Fibroblast of lung (primary cell): ENCODE measurements at regions not wholly inside any gene's neighbourhood (a gene's known extent, or its start where the extent isn't known, plus 50 kb on each side); places are given as distances from the start of the nearest gene placed in this dataset.
"Not testable (repeated sequence)": the region's sequence is repeated elsewhere in the genome, so short reads cannot be mapped to it uniquely, and the experiment has no call there.

Source experiments
- DNase-seq, 2 donors: peaks; one replicate each; pipeline versions ENCODE4 v3.0.0 to v3.0.0-alpha.2; 2010; ENCODE audit warnings: low read depth in 2 of 2
- H2AFZ ChIP-seq: 2 replicates; pipeline ENCODE4 v1.5.1; 2012; ENCODE audit warnings: low read length, control low read depth, inconsistent platforms
- H3K27ac ChIP-seq: 2 replicates; pipeline ENCODE4 v1.5.1; 2011; ENCODE audit warnings: low read length, control low read depth; ENCODE audit not compliant: insufficient read depth
- H3K27me3 ChIP-seq: 2 replicates; pipeline ENCODE4 v1.5.1; 2011; ENCODE audit warnings: mild to moderate bottlenecking, low read length; ENCODE audit not compliant: control insufficient read depth, insufficient read depth
- H3K36me3 ChIP-seq: 2 replicates; pipeline ENCODE4 v1.5.1; 2011; ENCODE audit warnings: low read length; ENCODE audit not compliant: control insufficient read depth, insufficient read depth
- H3K4me1 ChIP-seq: 2 replicates; pipeline ENCODE4 v1.5.1; 2011; ENCODE audit warnings: low read length; ENCODE audit not compliant: control insufficient read depth, insufficient read depth; ENCODE audit errors: extremely low read depth
- H3K4me2 ChIP-seq: 2 replicates; pipeline ENCODE4 v1.5.1; 2011; ENCODE audit warnings: low read length, control low read depth; ENCODE audit not compliant: insufficient read depth; ENCODE audit errors: extremely low read depth
- H3K4me3 ChIP-seq, 4 experiments: fragments of 200-600 bp in 1 of 4; sonication (generic) in 1 of 4; replicated peaks in 1 of 4; 2 replicates each; pipeline ENCODE4 v1.5.1; 2011 to 2016; ENCODE audit warnings: low read length in 4 of 4, low read depth in 3 of 4, mild to moderate bottlenecking in 3 of 4, control low read depth in 2 of 4, inconsistent platforms in 1 of 4, mixed read lengths in 1 of 4; ENCODE audit not compliant: insufficient read depth in 1 of 4; ENCODE audit errors: control extremely low read depth in 1 of 4
- H3K79me2 ChIP-seq: 2 replicates; pipeline ENCODE4 v1.5.1; 2012; ENCODE audit warnings: mild to moderate bottlenecking, low read length, inconsistent platforms; ENCODE audit not compliant: control insufficient read depth, insufficient read depth
- H3K9ac ChIP-seq: 2 replicates; pipeline ENCODE4 v1.5.1; 2011; ENCODE audit warnings: mild to moderate bottlenecking, low read length, control low read depth; ENCODE audit not compliant: insufficient read depth
- H3K9me3 ChIP-seq: 2 replicates; pipeline ENCODE4 v1.5.1; 2012; ENCODE audit warnings: low read depth, low read length; ENCODE audit not compliant: control insufficient read depth, insufficient read depth
- H4K20me1 ChIP-seq: 2 replicates; pipeline ENCODE4 v1.5.1; 2011; ENCODE audit warnings: low read length; ENCODE audit not compliant: control insufficient read depth, insufficient read depth; ENCODE audit errors: extremely low read depth
- EZH2 ChIP-seq: IDR thresholded peaks from 2 replicates; pipeline ENCODE4 v1.5.1; 2012; ENCODE audit warnings: low read length, control low read depth, mild to moderate bottlenecking; ENCODE audit errors: missing control alignments
- TF ChIP-seq, protein P1 (sequence below), 2 donors: IDR thresholded peaks in 1 of 2; conservative IDR thresholded peaks in 1 of 2; 1 replicate in 1 of 2; 2 replicates in 1 of 2; pipeline ENCODE4 v1.5.1; 2011 to 2012; ENCODE audit warnings: low read length in 2 of 2, control low read depth in 1 of 2, inconsistent platforms in 1 of 2, low read depth in 1 of 2, mild to moderate bottlenecking in 1 of 2

DNA sequence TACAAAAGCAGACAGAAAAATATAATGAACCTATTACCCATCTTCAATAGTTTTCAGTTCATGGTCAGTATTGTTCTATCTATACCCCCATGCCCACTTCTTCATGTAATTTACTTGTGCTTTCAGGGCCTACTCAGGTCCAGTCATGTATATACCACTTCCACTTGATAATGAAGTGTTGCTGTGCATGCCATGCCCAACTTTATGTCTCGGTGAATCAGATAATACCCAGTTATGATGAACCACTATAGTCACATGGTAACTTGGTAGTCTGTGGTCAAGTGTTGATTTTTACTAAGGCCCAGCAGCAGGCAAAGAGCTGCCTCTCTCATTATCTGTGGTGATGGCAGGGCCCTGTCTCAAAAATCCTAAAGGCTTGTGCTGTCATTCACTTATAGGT is 70.7 kb upstream of the IL33 start:
- Histone ChIP-seq H3K9me3 (no peaks in the 10 kb centered on the region), H3K4me1 (no peaks in the 10 kb centered on the region), H3K4me2 (no peak overlapping the region), H3K36me3 (no peaks in the 10 kb centered on the region), H2AFZ (no peak overlapping the region), H3K79me2 (no peaks in the 10 kb centered on the region), H4K20me1 (no peaks in the 10 kb centered on the region), H3K9ac (no peak overlapping the region), H3K27me3 (no peaks in the 10 kb centered on the region), H3K27ac (no peak overlapping the region), H3K4me3 (no peak overlapping the region)
- TF ChIP-seq EZH2: no peak
- TF ChIP-seq, protein P1, sequence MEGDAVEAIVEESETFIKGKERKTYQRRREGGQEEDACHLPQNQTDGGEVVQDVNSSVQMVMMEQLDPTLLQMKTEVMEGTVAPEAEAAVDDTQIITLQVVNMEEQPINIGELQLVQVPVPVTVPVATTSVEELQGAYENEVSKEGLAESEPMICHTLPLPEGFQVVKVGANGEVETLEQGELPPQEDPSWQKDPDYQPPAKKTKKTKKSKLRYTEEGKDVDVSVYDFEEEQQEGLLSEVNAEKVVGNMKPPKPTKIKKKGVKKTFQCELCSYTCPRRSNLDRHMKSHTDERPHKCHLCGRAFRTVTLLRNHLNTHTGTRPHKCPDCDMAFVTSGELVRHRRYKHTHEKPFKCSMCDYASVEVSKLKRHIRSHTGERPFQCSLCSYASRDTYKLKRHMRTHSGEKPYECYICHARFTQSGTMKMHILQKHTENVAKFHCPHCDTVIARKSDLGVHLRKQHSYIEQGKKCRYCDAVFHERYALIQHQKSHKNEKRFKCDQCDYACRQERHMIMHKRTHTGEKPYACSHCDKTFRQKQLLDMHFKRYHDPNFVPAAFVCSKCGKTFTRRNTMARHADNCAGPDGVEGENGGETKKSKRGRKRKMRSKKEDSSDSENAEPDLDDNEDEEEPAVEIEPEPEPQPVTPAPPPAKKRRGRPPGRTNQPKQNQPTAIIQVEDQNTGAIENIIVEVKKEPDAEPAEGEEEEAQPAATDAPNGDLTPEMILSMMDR (conservative IDR thresholded peaks at IDR 0.05 in 1 of 2, IDR thresholded peaks at IDR 0.05 in 1 of 2; ENCODE audit: low read depth in 1 of 2, low read length in 2 of 2): no peak
- DNase-seq: no peak

DNA sequence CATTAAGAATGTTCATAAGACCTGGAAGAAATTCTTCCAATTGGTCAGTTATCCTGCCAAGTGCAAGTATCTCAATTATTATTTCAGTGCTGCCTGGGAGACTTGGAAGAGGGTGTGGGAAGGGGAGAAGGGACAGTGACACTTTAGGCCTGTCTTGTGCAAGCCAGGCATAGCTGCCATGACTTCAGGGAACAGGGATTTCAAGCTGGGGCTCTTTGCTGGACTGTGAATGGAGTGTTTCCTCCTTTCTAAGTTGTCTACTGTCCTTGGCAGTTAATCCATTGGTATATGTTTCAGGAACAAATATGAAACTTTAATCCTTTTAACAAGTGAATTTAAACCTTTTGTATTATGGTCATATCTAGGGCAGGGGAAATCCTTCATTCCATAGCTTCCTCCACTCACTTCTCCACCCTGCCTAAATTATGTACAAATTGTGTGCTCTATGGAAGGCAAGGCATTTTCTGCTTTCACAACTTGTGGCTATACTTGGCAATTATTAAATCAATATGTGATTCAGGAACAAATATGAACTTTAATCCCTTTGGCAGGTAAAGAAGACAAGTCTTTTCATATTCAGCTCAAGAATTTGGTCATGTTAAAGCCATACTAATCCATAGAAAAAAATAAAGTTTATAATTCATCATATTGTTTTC is 72.7 kb upstream of the IL33 start:
- H3K27ac ChIP-seq: no peak overlapping the region
- no peak overlapping the region for H3K4me2 ChIP-seq
- H3K27me3 ChIP-seq: no peaks in the 10 kb centered on the region
- H3K4me1 ChIP-seq: no peaks in the 10 kb centered on the region
- no peak overlapping the region for H2AFZ ChIP-seq
- TF ChIP-seq, protein P1 (conservative IDR thresholded peaks at IDR 0.05 in 1 of 2, IDR thresholded peaks at IDR 0.05 in 1 of 2; ENCODE audit: low read depth in 1 of 2, low read length in 2 of 2): no peak
- TF ChIP-seq EZH2: no peak
- H3K4me3 ChIP-seq: no peak overlapping the region
- H4K20me1 ChIP-seq: no peaks in the 10 kb centered on the region
- no peaks in the 10 kb centered on the region for H3K79me2 ChIP-seq
- H3K9ac ChIP-seq: no peak overlapping the region
- no peaks in the 10 kb centered on the region for H3K36me3 ChIP-seq
- no peaks in the 10 kb centered on the region for H3K9me3 ChIP-seq
- DNase-seq: no peak

DNA sequence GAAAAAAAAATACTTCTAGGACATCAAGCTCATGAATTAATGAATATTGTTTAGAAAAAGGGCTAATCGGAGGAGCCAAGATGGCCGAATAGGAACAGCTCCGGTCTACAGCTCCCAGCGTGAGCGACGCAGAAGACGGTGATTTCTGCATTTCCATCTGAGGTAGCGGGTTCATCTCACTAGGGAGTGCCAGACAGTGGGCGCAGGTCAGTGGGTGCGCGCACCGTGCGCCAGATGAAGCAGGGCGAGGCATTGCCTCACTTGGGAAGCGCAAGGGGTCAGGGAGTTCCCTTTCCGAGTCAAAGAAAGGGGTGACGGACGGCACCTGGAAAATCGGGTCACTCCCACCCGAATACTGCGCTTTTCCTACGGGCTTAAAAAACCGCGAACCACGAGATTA is 79.8 kb upstream of the IL33 start:
- not testable (repeated sequence) for H3K4me1 ChIP-seq, H3K79me2 ChIP-seq, H3K36me3 ChIP-seq, H3K4me3 ChIP-seq, H3K27me3 ChIP-seq, H4K20me1 ChIP-seq, DNase-seq, H3K9me3 ChIP-seq, H3K4me2 ChIP-seq, H3K9ac ChIP-seq, H2AFZ ChIP-seq, H3K27ac ChIP-seq
